GM23338 (cell line): ENCODE measurements at regions not wholly inside any gene's neighbourhood (a gene's known extent, or its start where the extent isn't known, plus 50 kb on each side); places are given as distances from the start of the nearest gene placed in this dataset.

Source experiments
- CREB1 ChIP-seq: fragments of 250-450 bp; sonication (Bioruptor Pico); IDR thresholded peaks from 2 replicates; pipeline ENCODE4 v1.5.0; 2020; ENCODE audit warnings: low read depth, mild to moderate bottlenecking, moderate library complexity
- EZH2phosphoT487 ChIP-seq: fragments of 200-600 bp; sonication (generic); IDR thresholded peaks from one replicate; pipeline ENCODE4 v1.8.1; 2018; ENCODE audit warnings: antibody characterized with exemption; ENCODE audit not compliant: unreplicated experiment
- JUNB ChIP-seq: IDR thresholded peaks from one replicate; pipeline ENCODE4 v1.6.1; 2016; ENCODE audit warnings: antibody characterized with exemption; ENCODE audit not compliant: unreplicated experiment
- POLR2AphosphoS5 ChIP-seq: IDR thresholded peaks from 2 replicates; pipeline ENCODE4 v1.6.1; 2016; ENCODE audit warnings: antibody characterized with exemption, low read depth
- ZNF331 ChIP-seq: fragments of 250-450 bp; sonication (Bioruptor Pico); IDR thresholded peaks from 2 replicates; pipeline ENCODE4 v1.5.0; 2020; ENCODE audit warnings: low read depth, mild to moderate bottlenecking, moderate library complexity
- TF ChIP-seq, protein P1 (sequence below): fragments of 250-450 bp; sonication (Bioruptor Pico); IDR thresholded peaks from 2 replicates; pipeline ENCODE4 v1.5.0; 2020; ENCODE audit warnings: mild to moderate bottlenecking, moderate library complexity
- TF ChIP-seq, protein P2 (sequence below): IDR thresholded peaks from one replicate; pipeline ENCODE4 v1.6.1; 2018; ENCODE audit warnings: antibody characterized with exemption; ENCODE audit not compliant: unreplicated experiment

GRCh38 chr2:4930704-4931103 is 761.5 kb upstream of the SOX11 start (continued):
- TF ChIP-seq, protein P1, sequence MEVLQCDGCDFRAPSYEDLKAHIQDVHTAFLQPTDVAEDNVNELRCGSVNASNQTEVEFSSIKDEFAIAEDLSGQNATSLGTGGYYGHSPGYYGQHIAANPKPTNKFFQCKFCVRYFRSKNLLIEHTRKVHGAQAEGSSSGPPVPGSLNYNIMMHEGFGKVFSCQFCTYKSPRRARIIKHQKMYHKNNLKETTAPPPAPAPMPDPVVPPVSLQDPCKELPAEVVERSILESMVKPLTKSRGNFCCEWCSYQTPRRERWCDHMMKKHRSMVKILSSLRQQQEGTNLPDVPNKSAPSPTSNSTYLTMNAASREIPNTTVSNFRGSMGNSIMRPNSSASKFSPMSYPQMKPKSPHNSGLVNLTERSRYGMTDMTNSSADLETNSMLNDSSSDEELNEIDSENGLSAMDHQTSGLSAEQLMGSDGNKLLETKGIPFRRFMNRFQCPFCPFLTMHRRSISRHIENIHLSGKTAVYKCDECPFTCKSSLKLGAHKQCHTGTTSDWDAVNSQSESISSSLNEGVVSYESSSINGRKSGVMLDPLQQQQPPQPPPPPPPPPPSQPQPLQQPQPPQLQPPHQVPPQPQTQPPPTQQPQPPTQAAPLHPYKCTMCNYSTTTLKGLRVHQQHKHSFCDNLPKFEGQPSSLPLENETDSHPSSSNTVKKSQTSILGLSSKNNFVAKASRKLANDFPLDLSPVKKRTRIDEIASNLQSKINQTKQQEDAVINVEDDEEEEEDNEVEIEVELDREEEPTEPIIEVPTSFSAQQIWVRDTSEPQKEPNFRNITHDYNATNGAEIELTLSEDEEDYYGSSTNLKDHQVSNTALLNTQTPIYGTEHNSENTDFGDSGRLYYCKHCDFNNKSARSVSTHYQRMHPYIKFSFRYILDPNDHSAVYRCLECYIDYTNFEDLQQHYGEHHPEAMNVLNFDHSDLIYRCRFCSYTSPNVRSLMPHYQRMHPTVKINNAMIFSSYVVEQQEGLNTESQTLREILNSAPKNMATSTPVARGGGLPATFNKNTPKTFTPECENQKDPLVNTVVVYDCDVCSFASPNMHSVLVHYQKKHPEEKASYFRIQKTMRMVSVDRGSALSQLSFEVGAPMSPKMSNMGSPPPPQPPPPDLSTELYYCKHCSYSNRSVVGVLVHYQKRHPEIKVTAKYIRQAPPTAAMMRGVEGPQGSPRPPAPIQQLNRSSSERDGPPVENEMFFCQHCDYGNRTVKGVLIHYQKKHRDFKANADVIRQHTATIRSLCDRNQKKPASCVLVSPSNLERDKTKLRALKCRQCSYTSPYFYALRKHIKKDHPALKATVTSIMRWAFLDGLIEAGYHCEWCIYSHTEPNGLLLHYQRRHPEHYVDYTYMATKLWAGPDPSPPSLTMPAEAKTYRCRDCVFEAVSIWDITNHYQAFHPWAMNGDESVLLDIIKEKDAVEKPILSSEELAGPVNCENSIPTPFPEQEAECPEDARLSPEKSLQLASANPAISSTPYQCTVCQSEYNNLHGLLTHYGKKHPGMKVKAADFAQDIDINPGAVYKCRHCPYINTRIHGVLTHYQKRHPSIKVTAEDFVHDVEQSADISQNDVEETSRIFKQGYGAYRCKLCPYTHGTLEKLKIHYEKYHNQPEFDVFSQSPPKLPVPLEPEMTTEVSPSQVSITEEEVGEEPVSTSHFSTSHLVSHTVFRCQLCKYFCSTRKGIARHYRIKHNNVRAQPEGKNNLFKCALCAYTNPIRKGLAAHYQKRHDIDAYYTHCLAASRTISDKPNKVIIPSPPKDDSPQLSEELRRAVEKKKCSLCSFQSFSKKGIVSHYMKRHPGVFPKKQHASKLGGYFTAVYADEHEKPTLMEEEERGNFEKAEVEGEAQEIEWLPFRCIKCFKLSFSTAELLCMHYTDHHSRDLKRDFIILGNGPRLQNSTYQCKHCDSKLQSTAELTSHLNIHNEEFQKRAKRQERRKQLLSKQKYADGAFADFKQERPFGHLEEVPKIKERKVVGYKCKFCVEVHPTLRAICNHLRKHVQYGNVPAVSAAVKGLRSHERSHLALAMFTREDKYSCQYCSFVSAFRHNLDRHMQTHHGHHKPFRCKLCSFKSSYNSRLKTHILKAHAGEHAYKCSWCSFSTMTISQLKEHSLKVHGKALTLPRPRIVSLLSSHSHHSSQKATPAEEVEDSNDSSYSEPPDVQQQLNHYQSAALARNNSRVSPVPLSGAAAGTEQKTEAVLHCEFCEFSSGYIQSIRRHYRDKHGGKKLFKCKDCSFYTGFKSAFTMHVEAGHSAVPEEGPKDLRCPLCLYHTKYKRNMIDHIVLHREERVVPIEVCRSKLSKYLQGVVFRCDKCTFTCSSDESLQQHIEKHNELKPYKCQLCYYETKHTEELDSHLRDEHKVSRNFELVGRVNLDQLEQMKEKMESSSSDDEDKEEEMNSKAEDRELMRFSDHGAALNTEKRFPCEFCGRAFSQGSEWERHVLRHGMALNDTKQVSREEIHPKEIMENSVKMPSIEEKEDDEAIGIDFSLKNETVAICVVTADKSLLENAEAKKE (CRISPR knock-in tag): no peak
- TF ChIP-seq POLR2AphosphoS5 (no peak), EZH2phosphoT487 (no peak), JUNB (no peak), ZNF331 (no peak), CREB1 (no peak)
- TF ChIP-seq, protein P2, sequence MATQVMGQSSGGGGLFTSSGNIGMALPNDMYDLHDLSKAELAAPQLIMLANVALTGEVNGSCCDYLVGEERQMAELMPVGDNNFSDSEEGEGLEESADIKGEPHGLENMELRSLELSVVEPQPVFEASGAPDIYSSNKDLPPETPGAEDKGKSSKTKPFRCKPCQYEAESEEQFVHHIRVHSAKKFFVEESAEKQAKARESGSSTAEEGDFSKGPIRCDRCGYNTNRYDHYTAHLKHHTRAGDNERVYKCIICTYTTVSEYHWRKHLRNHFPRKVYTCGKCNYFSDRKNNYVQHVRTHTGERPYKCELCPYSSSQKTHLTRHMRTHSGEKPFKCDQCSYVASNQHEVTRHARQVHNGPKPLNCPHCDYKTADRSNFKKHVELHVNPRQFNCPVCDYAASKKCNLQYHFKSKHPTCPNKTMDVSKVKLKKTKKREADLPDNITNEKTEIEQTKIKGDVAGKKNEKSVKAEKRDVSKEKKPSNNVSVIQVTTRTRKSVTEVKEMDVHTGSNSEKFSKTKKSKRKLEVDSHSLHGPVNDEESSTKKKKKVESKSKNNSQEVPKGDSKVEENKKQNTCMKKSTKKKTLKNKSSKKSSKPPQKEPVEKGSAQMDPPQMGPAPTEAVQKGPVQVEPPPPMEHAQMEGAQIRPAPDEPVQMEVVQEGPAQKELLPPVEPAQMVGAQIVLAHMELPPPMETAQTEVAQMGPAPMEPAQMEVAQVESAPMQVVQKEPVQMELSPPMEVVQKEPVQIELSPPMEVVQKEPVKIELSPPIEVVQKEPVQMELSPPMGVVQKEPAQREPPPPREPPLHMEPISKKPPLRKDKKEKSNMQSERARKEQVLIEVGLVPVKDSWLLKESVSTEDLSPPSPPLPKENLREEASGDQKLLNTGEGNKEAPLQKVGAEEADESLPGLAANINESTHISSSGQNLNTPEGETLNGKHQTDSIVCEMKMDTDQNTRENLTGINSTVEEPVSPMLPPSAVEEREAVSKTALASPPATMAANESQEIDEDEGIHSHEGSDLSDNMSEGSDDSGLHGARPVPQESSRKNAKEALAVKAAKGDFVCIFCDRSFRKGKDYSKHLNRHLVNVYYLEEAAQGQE: no peak
